ENCODE measurements at regions not wholly inside any gene's neighbourhood (a gene's known extent, or its start where the extent isn't known, plus 50 kb on each side); places are given as distances from the start of the nearest gene placed in this dataset.

GRCh38 chr4:158018221-158018830 is 154.5 kb downstream of the GASK1B start:
- no peaks in the 10 kb centered on the region for H3K79me2 ChIP-seq (replicated peaks; ENCODE audit: insufficient read depth)
- Mint-ChIP-seq H3K36me3 (ENCODE audit: low read depth) (no peaks in the 10 kb centered on the region), H3K4me1 (peaks cover 5% of the 10 kb centered on the region; the same call in 2 of the 3 replicates), H3K4me3 (no peak overlapping the region), H3K27me3 (ENCODE audit: insufficient read depth, low read depth, poor library complexity) (no peaks in the 10 kb centered on the region), H3K9me3 (no peaks in the 10 kb centered on the region), H3K27ac (no peak overlapping the region)
- no peaks in the 10 kb centered on the region for H3F3A ChIP-seq (replicated peaks; ENCODE audit: low read depth)
- no peak overlapping the region for H3K4me3 ChIP-seq
- H3K9me2 ChIP-seq (ENCODE audit: insufficient read depth) = no peaks in the 10 kb centered on the region
- H3K27me3 ChIP-seq (ENCODE audit: insufficient read depth) = no peaks in the 10 kb centered on the region
- H4K20me1 ChIP-seq (replicated peaks; ENCODE audit: insufficient read depth) = no peaks in the 10 kb centered on the region
- H3K27ac ChIP-seq (ENCODE audit: low read depth) = no peak overlapping the region
- H3K36me3 ChIP-seq (ENCODE audit: insufficient read depth) = no peaks in the 10 kb centered on the region
- H2AFZ ChIP-seq = no peak overlapping the region
- H3K4me1 ChIP-seq (ENCODE audit: insufficient read depth) = peaks cover 3% of the 10 kb centered on the region; the same call in 1 of the 2 replicates
- no peak overlapping the region for H3K4me2 ChIP-seq
- TF ChIP-seq ETS1 (IDR thresholded peaks at IDR 0.05) = no peak
- TF ChIP-seq CTCF (conservative IDR thresholded peaks at IDR 0.05; ENCODE audit: low read depth in 2 of 2) = no peak
- TF ChIP-seq STAT1 (IDR thresholded peaks at IDR 0.05; ENCODE audit: unreplicated experiment) = no peak
- TF ChIP-seq NANOG (IDR thresholded peaks at IDR 0.05; ENCODE audit: borderline replicate concordance) = no peak
- TF ChIP-seq JUNB (IDR thresholded peaks at IDR 0.05; ENCODE audit: unreplicated experiment) = no peak
- no peak for TF ChIP-seq REST (IDR thresholded peaks at IDR 0.05; ENCODE audit: unreplicated experiment)
- TF ChIP-seq ZNF331 (CRISPR knock-in tag; IDR thresholded peaks at IDR 0.05; ENCODE audit: low read depth) = no peak
- no peak for TF ChIP-seq EZH2phosphoT487 (IDR thresholded peaks at IDR 0.05; ENCODE audit: unreplicated experiment)
- TF ChIP-seq ZNF114 (CRISPR knock-in tag; IDR thresholded peaks at IDR 0.05) = no peak
- no peak for TF ChIP-seq ZNF462 (CRISPR knock-in tag; IDR thresholded peaks at IDR 0.05)
- TF ChIP-seq POLR2AphosphoS5 (IDR thresholded peaks at IDR 0.05; ENCODE audit: low read depth) = no peak
- TF ChIP-seq CREB1 (CRISPR knock-in tag; IDR thresholded peaks at IDR 0.05; ENCODE audit: low read depth) = no peak
- no peak for TF ChIP-seq EZH2 (IDR thresholded peaks at IDR 0.05; ENCODE audit: low read depth, unreplicated experiment)
- DNase-seq (ENCODE audit: low spot score) (no peak), ATAC-seq (no peak)
